ENCODE measurements at regions not wholly inside any gene's neighbourhood (a gene's known extent, or its start where the extent isn't known, plus 50 kb on each side); places are given as distances from the start of the nearest gene placed in this dataset.

DNA sequence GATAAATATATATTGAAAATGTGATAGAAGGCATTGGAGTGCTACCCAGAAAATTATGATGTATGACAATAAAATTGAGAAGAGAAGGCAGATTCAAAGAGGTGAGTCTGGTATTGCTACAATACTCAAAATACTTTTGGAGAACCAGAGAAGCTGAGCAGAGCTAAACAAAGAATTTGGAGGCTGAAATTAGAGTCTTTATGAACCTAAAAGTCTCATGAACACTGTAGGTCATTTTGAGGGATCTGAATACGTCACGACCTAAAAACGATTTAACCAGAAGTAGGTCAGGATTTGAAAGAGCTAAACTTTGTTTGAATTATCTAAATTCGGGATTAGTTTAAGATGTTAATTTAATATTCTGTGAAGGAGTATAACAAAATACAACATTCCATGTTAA, 182.4 kb upstream of the CDH9 start:
- TF ChIP-seq, protein P1, sequence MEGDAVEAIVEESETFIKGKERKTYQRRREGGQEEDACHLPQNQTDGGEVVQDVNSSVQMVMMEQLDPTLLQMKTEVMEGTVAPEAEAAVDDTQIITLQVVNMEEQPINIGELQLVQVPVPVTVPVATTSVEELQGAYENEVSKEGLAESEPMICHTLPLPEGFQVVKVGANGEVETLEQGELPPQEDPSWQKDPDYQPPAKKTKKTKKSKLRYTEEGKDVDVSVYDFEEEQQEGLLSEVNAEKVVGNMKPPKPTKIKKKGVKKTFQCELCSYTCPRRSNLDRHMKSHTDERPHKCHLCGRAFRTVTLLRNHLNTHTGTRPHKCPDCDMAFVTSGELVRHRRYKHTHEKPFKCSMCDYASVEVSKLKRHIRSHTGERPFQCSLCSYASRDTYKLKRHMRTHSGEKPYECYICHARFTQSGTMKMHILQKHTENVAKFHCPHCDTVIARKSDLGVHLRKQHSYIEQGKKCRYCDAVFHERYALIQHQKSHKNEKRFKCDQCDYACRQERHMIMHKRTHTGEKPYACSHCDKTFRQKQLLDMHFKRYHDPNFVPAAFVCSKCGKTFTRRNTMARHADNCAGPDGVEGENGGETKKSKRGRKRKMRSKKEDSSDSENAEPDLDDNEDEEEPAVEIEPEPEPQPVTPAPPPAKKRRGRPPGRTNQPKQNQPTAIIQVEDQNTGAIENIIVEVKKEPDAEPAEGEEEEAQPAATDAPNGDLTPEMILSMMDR (IDR thresholded peaks at IDR 0.05): no peak
- TF ChIP-seq EP300 (IDR thresholded peaks at IDR 0.05) (no peak), POLR2AphosphoS5 (IDR thresholded peaks at IDR 0.05) (no peak)
